Activated naive CD4-positive, alpha-beta T cell treated with anti-CD3 and anti-CD28 coated beads, Interleukin-2, amount 50 U/mL, for 24 hours (primary cell): ENCODE measurements at regions not wholly inside any gene's neighbourhood (a gene's known extent, or its start where the extent isn't known, plus 50 kb on each side); places are given as distances from the start of the nearest gene placed in this dataset.

ENCODE experiments used
- H3K27ac Mint-ChIP-seq: one replicate; pipeline ENCODE4 v1.8.0; 2021; ENCODE audit warnings: mild to moderate bottlenecking, mixed read lengths
- H3K27me3 Mint-ChIP-seq: one replicate; pipeline ENCODE4 v1.8.0; 2021; ENCODE audit warnings: mixed read lengths
- H3K36me3 Mint-ChIP-seq: one replicate; pipeline ENCODE4 v1.8.0; 2021; ENCODE audit warnings: mixed read lengths
- H3K4me1 Mint-ChIP-seq: one replicate; pipeline ENCODE4 v1.8.0; 2021; ENCODE audit warnings: mixed read lengths
- H3K4me3 Mint-ChIP-seq: one replicate; pipeline ENCODE4 v1.8.0; 2021; ENCODE audit warnings: mild to moderate bottlenecking, mixed read lengths
- H3K9me3 Mint-ChIP-seq: one replicate; pipeline ENCODE4 v1.8.0; 2021; ENCODE audit warnings: mixed read lengths

- Mint-ChIP-seq H3K4me1 (no peaks in the 10 kb centered on the region), H3K36me3 (no peaks in the 10 kb centered on the region), H3K4me3 (no peak overlapping the region), H3K27ac (no peak overlapping the region), H3K27me3 (peaks cover 10% of the 10 kb centered on the region), H3K9me3 (no peaks in the 10 kb centered on the region)
Observed at GRCh38 chr21:41689289-41689583, 77.6 kb downstream of the RIPK4 start.

- Mint-ChIP-seq H3K9me3 (no peaks in the 10 kb centered on the region), H3K36me3 (no peaks in the 10 kb centered on the region), H3K27me3 (peaks cover 10% of the 10 kb centered on the region), H3K4me1 (no peaks in the 10 kb centered on the region), H3K4me3 (no peak overlapping the region), H3K27ac (no peak overlapping the region)
Observed at GRCh38 chr21:41687633-41688032, 79.2 kb downstream of the RIPK4 start.

- Mint-ChIP-seq H3K4me1 (no peaks in the 10 kb centered on the region), H3K36me3 (no peaks in the 10 kb centered on the region), H3K27me3 (peaks cover 8% of the 10 kb centered on the region), H3K27ac (no peak overlapping the region), H3K9me3 (no peaks in the 10 kb centered on the region), H3K4me3 (no peak overlapping the region)
Observed at GRCh38 chr21:41686664-41687063, 80.2 kb downstream of the RIPK4 start.

- no peaks in the 10 kb centered on the region for H3K4me1 Mint-ChIP-seq
- H3K36me3 Mint-ChIP-seq = no peaks in the 10 kb centered on the region
- no peaks in the 10 kb centered on the region for H3K9me3 Mint-ChIP-seq
- H3K27me3 Mint-ChIP-seq = peaks cover 6% of the 10 kb centered on the region
- no peak overlapping the region for H3K27ac Mint-ChIP-seq
- H3K4me3 Mint-ChIP-seq = no peak overlapping the region
Observed at GRCh38 chr21:41685511-41686149, 81.2 kb downstream of the RIPK4 start.

GRCh38 chr21:41684381-41685245, 82.2 kb downstream of the RIPK4 start:
- no peaks in the 10 kb centered on the region for H3K36me3 Mint-ChIP-seq
- no peaks in the 10 kb centered on the region for H3K9me3 Mint-ChIP-seq
- no peaks in the 10 kb centered on the region for H3K4me1 Mint-ChIP-seq
- H3K27ac Mint-ChIP-seq = no peak overlapping the region
- H3K27me3 Mint-ChIP-seq = peaks cover 7% of the 10 kb centered on the region
- H3K4me3 Mint-ChIP-seq = no peak overlapping the region

GRCh38 chr21:41683815-41684214, 83.0 kb downstream of the RIPK4 start:
- Mint-ChIP-seq H3K27me3 (peaks cover 10% of the 10 kb centered on the region), H3K4me3 (no peak overlapping the region), H3K27ac (no peak overlapping the region), H3K9me3 (no peaks in the 10 kb centered on the region), H3K36me3 (no peaks in the 10 kb centered on the region), H3K4me1 (no peaks in the 10 kb centered on the region)

GRCh38 chr21:41682719-41683179, 84.1 kb downstream of the RIPK4 start:
- H3K4me1 Mint-ChIP-seq = no peaks in the 10 kb centered on the region
- no peak overlapping the region for H3K27ac Mint-ChIP-seq
- no peaks in the 10 kb centered on the region for H3K36me3 Mint-ChIP-seq
- no peaks in the 10 kb centered on the region for H3K9me3 Mint-ChIP-seq
- H3K27me3 Mint-ChIP-seq = peaks cover 10% of the 10 kb centered on the region
- no peak overlapping the region for H3K4me3 Mint-ChIP-seq

GRCh38 chr21:41681939-41682718, 84.7 kb downstream of the RIPK4 start:
- Mint-ChIP-seq H3K4me1 (no peaks in the 10 kb centered on the region), H3K4me3 (no peak overlapping the region), H3K36me3 (no peaks in the 10 kb centered on the region), H3K9me3 (no peaks in the 10 kb centered on the region), H3K27ac (no peak overlapping the region), H3K27me3 (peaks cover 11% of the 10 kb centered on the region)

GRCh38 chr21:41681348-41681801, 85.5 kb downstream of the RIPK4 start:
- peaks cover 10% of the 10 kb centered on the region for H3K27me3 Mint-ChIP-seq
- no peaks in the 10 kb centered on the region for H3K36me3 Mint-ChIP-seq
- H3K9me3 Mint-ChIP-seq = no peaks in the 10 kb centered on the region
- no peaks in the 10 kb centered on the region for H3K4me1 Mint-ChIP-seq
- H3K27ac Mint-ChIP-seq = no peak overlapping the region
- H3K4me3 Mint-ChIP-seq = no peak overlapping the region

GRCh38 chr21:41680444-41681347, 86.2 kb downstream of the RIPK4 start:
- no peak overlapping the region for H3K4me3 Mint-ChIP-seq
- peaks cover 10% of the 10 kb centered on the region for H3K27me3 Mint-ChIP-seq
- H3K36me3 Mint-ChIP-seq = no peaks in the 10 kb centered on the region
- H3K4me1 Mint-ChIP-seq = no peaks in the 10 kb centered on the region
- no peak overlapping the region for H3K27ac Mint-ChIP-seq
- H3K9me3 Mint-ChIP-seq = no peaks in the 10 kb centered on the region

- Mint-ChIP-seq H3K27me3 (peaks cover 5% of the 10 kb centered on the region), H3K4me1 (no peaks in the 10 kb centered on the region), H3K36me3 (no peaks in the 10 kb centered on the region), H3K4me3 (no peak overlapping the region), H3K27ac (no peak overlapping the region), H3K9me3 (no peaks in the 10 kb centered on the region)
Observed at GRCh38 chr21:41678924-41679318, 87.9 kb downstream of the RIPK4 start.

- H3K36me3 Mint-ChIP-seq = no peaks in the 10 kb centered on the region
- peaks cover 5% of the 10 kb centered on the region for H3K27me3 Mint-ChIP-seq
- H3K27ac Mint-ChIP-seq = no peak overlapping the region
- no peaks in the 10 kb centered on the region for H3K4me1 Mint-ChIP-seq
- no peak overlapping the region for H3K4me3 Mint-ChIP-seq
- no peaks in the 10 kb centered on the region for H3K9me3 Mint-ChIP-seq
Observed at GRCh38 chr21:41678016-41678923, 88.6 kb downstream of the RIPK4 start.

GRCh38 chr21:41677671-41678015, 89.2 kb downstream of the RIPK4 start:
- Mint-ChIP-seq H3K27ac (no peak overlapping the region), H3K4me1 (peaks cover under 1% of the 10 kb centered on the region), H3K27me3 (peaks cover 5% of the 10 kb centered on the region), H3K9me3 (no peaks in the 10 kb centered on the region), H3K4me3 (no peak overlapping the region), H3K36me3 (no peaks in the 10 kb centered on the region)

- H3K36me3 Mint-ChIP-seq = no peaks in the 10 kb centered on the region
- H3K9me3 Mint-ChIP-seq = no peaks in the 10 kb centered on the region
- H3K4me3 Mint-ChIP-seq = no peak overlapping the region
- H3K4me1 Mint-ChIP-seq = peaks cover 4% of the 10 kb centered on the region
- peaks cover 5% of the 10 kb centered on the region for H3K27me3 Mint-ChIP-seq
- no peak overlapping the region for H3K27ac Mint-ChIP-seq
Observed at GRCh38 chr21:41676198-41676597, 90.7 kb downstream of the RIPK4 start.
